RCC 7860 (cell line): ENCODE measurements at regions not wholly inside any gene's neighbourhood (a gene's known extent, or its start where the extent isn't known, plus 50 kb on each side); places are given as distances from the start of the nearest gene placed in this dataset.

Source experiments
- DNase-seq: peaks from one replicate; pipeline ENCODE4 v3.0.0-alpha.2; 2015; ENCODE audit warnings: low spot score
- FAIRE-seq: peaks from 2 replicates; lab custom pipeline; 2012; peaks lifted over from hg19 to GRCh38; lab: Jason Lieb, UNC

- no peak for FAIRE-seq
These were observed 382.2 kb downstream of the FUT8 start for GRCh38 chr14:65794674-65795279.

GRCh38 chr14:65798216-65798615 lies 385.7 kb downstream of the FUT8 start:
- FAIRE-seq, result no peak
- no peak for DNase-seq

More at GRCh38 chr14:65794674-65795279, 382.2 kb downstream of the FUT8 start:
- no peak for DNase-seq

- DNase-seq (no peak), FAIRE-seq (no peak)
These were observed 388.2 kb downstream of the FUT8 start for GRCh38 chr14:65800694-65801093.

GRCh38 chr14:65802196-65802595 lies 389.7 kb downstream of the FUT8 start:
- FAIRE-seq (no peak), DNase-seq (no peak)

GRCh38 chr14:65803885-65804284 lies 391.4 kb downstream of the FUT8 start:
- no peak for FAIRE-seq
- DNase-seq, result no peak

GRCh38 chr14:65804439-65805112 lies 392.0 kb downstream of the FUT8 start:
- FAIRE-seq (no peak), DNase-seq (no peak)

GRCh38 chr14:65805113-65805473 lies 392.6 kb downstream of the FUT8 start:
- DNase-seq (no peak), FAIRE-seq (no peak)

- no peak for FAIRE-seq
- no peak for DNase-seq
These were observed 395.9 kb downstream of the FUT8 start for GRCh38 chr14:65808390-65808789.

GRCh38 chr14:65810322-65810721 lies 397.8 kb downstream of the FUT8 start:
- no peak for FAIRE-seq
- no peak for DNase-seq

GRCh38 chr14:65813760-65814384 lies 401.3 kb downstream of the FUT8 start:
- DNase-seq (no peak), FAIRE-seq (no peak)

GRCh38 chr14:65815127-65815526 lies 402.6 kb downstream of the FUT8 start:
- FAIRE-seq (no peak), DNase-seq (no peak)

- DNase-seq (no peak), FAIRE-seq (no peak)
These were observed 404.5 kb downstream of the FUT8 start for GRCh38 chr14:65817011-65817410.

- no peak for DNase-seq
- FAIRE-seq, result no peak
These were observed 407.0 kb downstream of the FUT8 start for GRCh38 chr14:65819569-65819968.

- no peak for FAIRE-seq
- DNase-seq, result no peak
These were observed 408.8 kb downstream of the FUT8 start for GRCh38 chr14:65821224-65821753.

- DNase-seq (peak; percentile 28), FAIRE-seq (no peak)
These were observed 411.9 kb downstream of the FUT8 start for GRCh38 chr14:65824285-65824977.

- FAIRE-seq, result no peak
These were observed 412.4 kb downstream of the FUT8 start for GRCh38 chr14:65824978-65825299.

GRCh38 chr14:65826946-65827345 lies 414.4 kb downstream of the FUT8 start:
- no peak for DNase-seq
- no peak for FAIRE-seq

More at GRCh38 chr14:65824978-65825299, 412.4 kb downstream of the FUT8 start:
- DNase-seq, result no peak

- DNase-seq (no peak), FAIRE-seq (no peak)
These were observed 415.0 kb downstream of the FUT8 start for GRCh38 chr14:65827520-65827919.

GRCh38 chr14:65828396-65828795 lies 415.9 kb downstream of the FUT8 start:
- FAIRE-seq (no peak), DNase-seq (no peak)

GRCh38 chr14:65832431-65833266 lies 420.1 kb downstream of the FUT8 start:
- DNase-seq (peak; percentile 3), FAIRE-seq (no peak)
